HL-60 (cell line): ENCODE measurements at regions not wholly inside any gene's neighbourhood (a gene's known extent, or its start where the extent isn't known, plus 50 kb on each side); places are given as distances from the start of the nearest gene placed in this dataset.

Experiments
- DNase-seq, 2 experiments: peaks; one replicate each; pipeline ENCODE4 v3.0.0-alpha.2; 2010 to 2020; ENCODE audit warnings: low read depth in 1 of 2, low spot score in 1 of 2
- H3K27ac ChIP-seq: fragments of 250-450 bp; sonication (Bioruptor Pico); replicated peaks from 2 replicates; pipeline ENCODE4 v1.5.1; 2020; ENCODE audit warnings: mild to moderate bottlenecking, moderate library complexity
- H3K27me3 ChIP-seq: fragments of 250-450 bp; sonication (Bioruptor Pico); 2 replicates; pipeline ENCODE4 v1.5.1; 2021; ENCODE audit warnings: mild to moderate bottlenecking, moderate library complexity; ENCODE audit not compliant: insufficient read depth, poor library complexity, severe bottlenecking
- H3K4me3 ChIP-seq: replicated peaks from 2 replicates; pipeline ENCODE4 v1.5.1; 2011; ENCODE audit warnings: mild to moderate bottlenecking, control low read depth, low read length; ENCODE audit not compliant: insufficient read depth
- GABPA ChIP-seq: IDR thresholded peaks from 2 replicates; pipeline ENCODE4 v1.6.1; 2012; ENCODE audit warnings: low read depth
- POLR2AphosphoS5 ChIP-seq: IDR thresholded peaks from 2 replicates; pipeline ENCODE4 v1.6.1; 2012; ENCODE audit warnings: low read depth
- SPI1 ChIP-seq: IDR thresholded peaks from 2 replicates; pipeline ENCODE4 v1.6.1; 2012; ENCODE audit warnings: low read depth, mild to moderate bottlenecking, borderline replicate concordance
- TF ChIP-seq, protein P1 (sequence below): IDR thresholded peaks from 2 replicates; pipeline ENCODE4 v1.6.1; 2012; ENCODE audit warnings: low read depth; ENCODE audit not compliant: insufficient replicate concordance
- TF ChIP-seq, protein P2 (sequence below): IDR thresholded peaks from one replicate; pipeline ENCODE4 v1.5.1; 2011; ENCODE audit warnings: low read length, control low read depth, inconsistent platforms; ENCODE audit not compliant: insufficient read depth

DNA sequence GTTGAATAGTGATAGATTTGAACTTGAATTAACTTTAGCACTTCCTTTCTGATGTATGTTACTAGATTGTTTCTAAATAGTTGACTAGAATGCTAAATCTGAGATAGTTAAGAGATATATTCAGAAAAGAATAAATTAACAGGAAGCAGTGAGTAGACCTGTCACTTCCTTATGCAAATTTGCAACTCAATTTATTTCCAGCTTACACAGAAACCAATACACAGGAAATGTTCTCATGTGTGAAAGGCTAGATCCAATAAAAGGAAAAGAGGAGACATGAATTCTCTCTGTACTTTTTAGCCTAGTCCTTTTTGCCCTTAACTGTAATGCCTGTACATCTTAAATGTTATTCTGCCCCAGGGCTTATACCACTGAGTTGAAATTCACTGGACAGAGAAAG, 522.3 kb downstream of the COL11A1 start:
- H3K27me3 ChIP-seq = no peaks in the 10 kb centered on the region
- no peak for DNase-seq

DNA sequence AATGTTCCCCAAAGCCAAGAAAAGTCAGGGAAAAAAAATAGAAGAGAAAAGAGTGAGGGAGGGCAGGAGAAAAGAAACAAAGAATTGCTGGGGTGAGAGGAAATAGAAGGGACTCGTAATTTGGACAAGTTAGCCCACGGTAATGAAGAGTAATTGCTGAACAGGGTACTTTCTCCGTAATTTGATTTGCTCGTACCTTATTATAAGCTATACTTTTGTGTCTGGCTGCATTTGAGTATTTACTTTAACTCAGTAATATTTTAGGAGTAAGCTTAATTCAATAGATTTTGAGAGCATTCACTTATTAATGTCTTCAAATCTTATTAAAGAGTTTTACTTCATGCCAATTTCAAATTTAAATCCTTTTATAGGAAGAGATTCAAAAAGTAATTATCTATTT, 527.5 kb downstream of the COL11A1 start:
- H3K27ac ChIP-seq = no peak overlapping the region
- no peak for DNase-seq
- TF ChIP-seq, protein P1, sequence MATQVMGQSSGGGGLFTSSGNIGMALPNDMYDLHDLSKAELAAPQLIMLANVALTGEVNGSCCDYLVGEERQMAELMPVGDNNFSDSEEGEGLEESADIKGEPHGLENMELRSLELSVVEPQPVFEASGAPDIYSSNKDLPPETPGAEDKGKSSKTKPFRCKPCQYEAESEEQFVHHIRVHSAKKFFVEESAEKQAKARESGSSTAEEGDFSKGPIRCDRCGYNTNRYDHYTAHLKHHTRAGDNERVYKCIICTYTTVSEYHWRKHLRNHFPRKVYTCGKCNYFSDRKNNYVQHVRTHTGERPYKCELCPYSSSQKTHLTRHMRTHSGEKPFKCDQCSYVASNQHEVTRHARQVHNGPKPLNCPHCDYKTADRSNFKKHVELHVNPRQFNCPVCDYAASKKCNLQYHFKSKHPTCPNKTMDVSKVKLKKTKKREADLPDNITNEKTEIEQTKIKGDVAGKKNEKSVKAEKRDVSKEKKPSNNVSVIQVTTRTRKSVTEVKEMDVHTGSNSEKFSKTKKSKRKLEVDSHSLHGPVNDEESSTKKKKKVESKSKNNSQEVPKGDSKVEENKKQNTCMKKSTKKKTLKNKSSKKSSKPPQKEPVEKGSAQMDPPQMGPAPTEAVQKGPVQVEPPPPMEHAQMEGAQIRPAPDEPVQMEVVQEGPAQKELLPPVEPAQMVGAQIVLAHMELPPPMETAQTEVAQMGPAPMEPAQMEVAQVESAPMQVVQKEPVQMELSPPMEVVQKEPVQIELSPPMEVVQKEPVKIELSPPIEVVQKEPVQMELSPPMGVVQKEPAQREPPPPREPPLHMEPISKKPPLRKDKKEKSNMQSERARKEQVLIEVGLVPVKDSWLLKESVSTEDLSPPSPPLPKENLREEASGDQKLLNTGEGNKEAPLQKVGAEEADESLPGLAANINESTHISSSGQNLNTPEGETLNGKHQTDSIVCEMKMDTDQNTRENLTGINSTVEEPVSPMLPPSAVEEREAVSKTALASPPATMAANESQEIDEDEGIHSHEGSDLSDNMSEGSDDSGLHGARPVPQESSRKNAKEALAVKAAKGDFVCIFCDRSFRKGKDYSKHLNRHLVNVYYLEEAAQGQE = no peak
- TF ChIP-seq GABPA = no peak
- no peak for TF ChIP-seq POLR2AphosphoS5
- TF ChIP-seq SPI1 = no peak
- TF ChIP-seq, protein P2, sequence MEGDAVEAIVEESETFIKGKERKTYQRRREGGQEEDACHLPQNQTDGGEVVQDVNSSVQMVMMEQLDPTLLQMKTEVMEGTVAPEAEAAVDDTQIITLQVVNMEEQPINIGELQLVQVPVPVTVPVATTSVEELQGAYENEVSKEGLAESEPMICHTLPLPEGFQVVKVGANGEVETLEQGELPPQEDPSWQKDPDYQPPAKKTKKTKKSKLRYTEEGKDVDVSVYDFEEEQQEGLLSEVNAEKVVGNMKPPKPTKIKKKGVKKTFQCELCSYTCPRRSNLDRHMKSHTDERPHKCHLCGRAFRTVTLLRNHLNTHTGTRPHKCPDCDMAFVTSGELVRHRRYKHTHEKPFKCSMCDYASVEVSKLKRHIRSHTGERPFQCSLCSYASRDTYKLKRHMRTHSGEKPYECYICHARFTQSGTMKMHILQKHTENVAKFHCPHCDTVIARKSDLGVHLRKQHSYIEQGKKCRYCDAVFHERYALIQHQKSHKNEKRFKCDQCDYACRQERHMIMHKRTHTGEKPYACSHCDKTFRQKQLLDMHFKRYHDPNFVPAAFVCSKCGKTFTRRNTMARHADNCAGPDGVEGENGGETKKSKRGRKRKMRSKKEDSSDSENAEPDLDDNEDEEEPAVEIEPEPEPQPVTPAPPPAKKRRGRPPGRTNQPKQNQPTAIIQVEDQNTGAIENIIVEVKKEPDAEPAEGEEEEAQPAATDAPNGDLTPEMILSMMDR = no peak
- no peaks in the 10 kb centered on the region for H3K27me3 ChIP-seq
- no peak overlapping the region for H3K4me3 ChIP-seq

More for the DNA sequence above, 522.3 kb downstream of the COL11A1 start:
- H3K4me3 ChIP-seq = no peak overlapping the region
- H3K27ac ChIP-seq = no peak overlapping the region
- no peak for TF ChIP-seq GABPA
- TF ChIP-seq, protein P1 = no peak
- TF ChIP-seq POLR2AphosphoS5 = no peak
- no peak for TF ChIP-seq SPI1
- TF ChIP-seq, protein P2 = no peak

DNA sequence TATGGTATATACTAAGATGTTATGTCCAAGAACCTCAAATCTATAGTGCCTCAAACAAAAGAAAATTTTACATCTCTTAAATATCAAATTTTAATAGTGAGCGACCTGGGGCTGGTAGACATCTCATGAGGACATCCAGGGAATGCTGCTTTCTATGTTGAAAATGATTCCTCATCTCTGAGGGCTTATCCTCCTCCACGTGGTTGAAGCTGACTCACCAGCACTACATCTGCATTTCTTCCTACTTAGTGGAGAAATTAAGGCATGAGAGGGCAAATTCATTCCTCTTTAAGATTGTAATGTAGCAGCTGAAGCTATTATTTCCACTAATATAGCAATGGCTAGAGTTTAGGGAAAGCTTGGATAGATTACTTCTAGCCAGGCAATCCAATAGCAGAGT, 529.5 kb downstream of the COL11A1 start:
- no peak for DNase-seq
- H3K27ac ChIP-seq = no peak overlapping the region
- H3K4me3 ChIP-seq = no peak overlapping the region
- no peaks in the 10 kb centered on the region for H3K27me3 ChIP-seq
- TF ChIP-seq POLR2AphosphoS5 (no peak), GABPA (no peak), SPI1 (no peak)
- TF ChIP-seq, protein P2 = no peak
- TF ChIP-seq, protein P1 = no peak
